HepG2 (cell line): ENCODE measurements at regions not wholly inside any gene's neighbourhood (a gene's known extent, or its start where the extent isn't known, plus 50 kb on each side); places are given as distances from the start of the nearest gene placed in this dataset.

ENCODE experiments used
- ATAC-seq: fragments of 200-7000 bp; cut with Tn5 transposase; 3 replicates; pipeline ENCODE4 v1.9.1; 2020; ENCODE audit warnings: mild to moderate bottlenecking, moderate library complexity
- BruUV-seq: library from RNA; stranded (reverse); fragments of 400-500 nt; replicated peaks from 2 replicates; lab custom pipeline; 2021; lab: Mats Ljungman, UMichigan
- CTCF ChIA-PET: fragments of 300-600 bp; formaldehyde crosslinking; extraction: SDS; loops from one replicate; lab custom pipeline; 2021; ENCODE audit warnings: low total read pairs, inconsistent platforms, low intra/inter-chr PET ratio; lab: Yijun Ruan, JAX
- POLR2A ChIA-PET: fragments of 350-600 bp; sonication (Branson Sonifier 250); formaldehyde crosslinking; loops from one replicate; lab custom pipeline; 2020; ENCODE audit warnings: antibody characterized with exemption, inconsistent platforms; lab: Yijun Ruan, JAX
- DNase-seq: peaks from one replicate; pipeline ENCODE4 v3.0.0-alpha.2; 2015; ENCODE audit warnings: low spot score
- FAIRE-seq: peaks from 3 replicates; lab custom pipeline; 2011; peaks lifted over from hg19 to GRCh38; lab: Jason Lieb, UNC
- H2AFZ ChIP-seq: one replicate; pipeline ENCODE4 v1.6.1; 2011; ENCODE audit warnings: low read length, inconsistent platforms
- H3K27ac ChIP-seq: fragments of 300-600 bp; 3 replicates; pipeline ENCODE4 v1.8.0; 2011; ENCODE audit warnings: mixed run types, mild to moderate bottlenecking, mixed read lengths, low read length, inconsistent platforms; ENCODE audit not compliant: insufficient read depth; ENCODE audit errors: extremely low read length
- H3K27me3 ChIP-seq, 2 experiments: fragments of 200-600 bp in 1 of 2; 2 replicates in 1 of 2; 3 replicates in 1 of 2; pipeline versions ENCODE4 v1.6.0 to v1.8.0; 2011; ENCODE audit warnings: low read length in 2 of 2, mild to moderate bottlenecking in 2 of 2, moderate library complexity in 2 of 2, inconsistent platforms in 1 of 2; ENCODE audit not compliant: insufficient read depth in 2 of 2, control insufficient read depth in 1 of 2
- H3K36me3 ChIP-seq, 2 experiments: fragments of 200-600 bp in 1 of 2; replicated peaks in 1 of 2; 2 replicates in 1 of 2; 3 replicates in 1 of 2; pipeline versions ENCODE4 v1.5.1 to v1.8.0; 2011; ENCODE audit warnings: low read length in 2 of 2, inconsistent platforms in 1 of 2; ENCODE audit not compliant: insufficient read depth in 2 of 2, control insufficient read depth in 1 of 2
- H3K4me1 ChIP-seq: 2 replicates; pipeline ENCODE4 v1.5.1; 2012; ENCODE audit warnings: low read length, inconsistent platforms; ENCODE audit not compliant: insufficient read depth
- H3K4me2 ChIP-seq: 2 replicates; pipeline ENCODE4 v1.6.0; 2011; ENCODE audit warnings: low read depth, low read length, inconsistent platforms
- H3K4me3 ChIP-seq, 3 experiments: fragments of 200-600 bp in 1 of 3; sonication (generic), shearing (Covaris generic) in 1 of 3; replicated peaks in 1 of 3; 2 replicates each; pipeline ENCODE4 v1.5.1; 2011 to 2016; ENCODE audit warnings: low read length in 3 of 3, inconsistent platforms in 2 of 3, low read depth in 2 of 3, mild to moderate bottlenecking in 2 of 3, control low read depth in 1 of 3, mixed read lengths in 1 of 3; ENCODE audit not compliant: insufficient read depth in 1 of 3
- H3K79me2 ChIP-seq: one replicate; pipeline ENCODE4 v1.6.1; 2011; ENCODE audit warnings: low read length, inconsistent platforms; ENCODE audit not compliant: insufficient read depth
- H3K9ac ChIP-seq: 2 replicates; pipeline ENCODE4 v1.6.0; 2011; ENCODE audit warnings: mild to moderate bottlenecking, low read depth, low read length, inconsistent platforms; ENCODE audit not compliant: insufficient read depth
- H3K9me3 ChIP-seq: 2 replicates; pipeline ENCODE4 v1.5.1; 2012; ENCODE audit warnings: mild to moderate bottlenecking, low read length
- H4K20me1 ChIP-seq: 2 replicates; pipeline ENCODE4 v1.6.0; 2011; ENCODE audit warnings: inconsistent platforms, mild to moderate bottlenecking, low read length, moderate library complexity; ENCODE audit not compliant: insufficient read depth
- FOXM1 ChIP-seq: sonication (generic); formaldehyde crosslinking; IDR thresholded peaks from 2 replicates; pipeline ENCODE4 v1.5.0; 2020; ENCODE audit warnings: missing genetic modification reagents
- GFI1 ChIP-seq: sonication (generic); formaldehyde crosslinking; IDR thresholded peaks from 2 replicates; pipeline ENCODE4 v1.5.0; 2020; ENCODE audit warnings: missing genetic modification reagents, mild to moderate bottlenecking, borderline replicate concordance
- HIC2 ChIP-seq: sonication (generic); formaldehyde crosslinking; IDR thresholded peaks from 2 replicates; pipeline ENCODE4 v1.9.0; 2022; ENCODE audit warnings: low read depth, missing genetic modification reagents
- KLF6 ChIP-seq: IDR thresholded peaks from 2 replicates; pipeline ENCODE4 v1.8.0; 2016; ENCODE audit warnings: missing biosample characterization, missing genetic modification reagents
- MED1 ChIP-seq: sonication (generic); formaldehyde crosslinking; IDR thresholded peaks from 2 replicates; pipeline ENCODE4 v1.4.0; 2020; ENCODE audit warnings: missing genetic modification reagents
- MLXIP ChIP-seq: sonication (generic); formaldehyde crosslinking; IDR thresholded peaks from 2 replicates; pipeline ENCODE4 v1.9.0; 2021; ENCODE audit warnings: missing genetic modification reagents, borderline replicate concordance
- SMARCE1 ChIP-seq: fragments of 450-650 bp; IDR thresholded peaks from 2 replicates; pipeline ENCODE4 v1.6.1; 2017; ENCODE audit warnings: borderline replicate concordance
- SRSF1 ChIP-seq: fragments of 200-400 bp; formaldehyde crosslinking; optimal IDR thresholded peaks from 2 replicates; pipeline ENCODE3; 2017; ENCODE audit warnings: mild to moderate bottlenecking, low read depth, low read length, moderate library complexity
- THAP7 ChIP-seq: sonication (generic); formaldehyde crosslinking; IDR thresholded peaks from 2 replicates; pipeline ENCODE4 v1.8.1; 2023; ENCODE audit warnings: mild to moderate bottlenecking, missing genetic modification reagents
- YY1 ChIP-seq: IDR thresholded peaks from 2 replicates; pipeline ENCODE4 v1.6.1; 2011; ENCODE audit warnings: low read length, low read depth, moderate library complexity, mild to moderate bottlenecking; ENCODE audit not compliant: insufficient read depth, insufficient replicate concordance
- ZBTB42 ChIP-seq: sonication (generic); formaldehyde crosslinking; IDR thresholded peaks from 2 replicates; pipeline ENCODE4 v1.5.0; 2020; ENCODE audit warnings: mild to moderate bottlenecking, missing genetic modification reagents
- ZNF101 ChIP-seq: sonication (generic); formaldehyde crosslinking; IDR thresholded peaks from 2 replicates; pipeline ENCODE4 v1.4.0; 2020; ENCODE audit warnings: mild to moderate bottlenecking, low read depth, missing genetic modification reagents, borderline replicate concordance
- ZNF329 ChIP-seq: sonication (generic); formaldehyde crosslinking; IDR thresholded peaks from 2 replicates; pipeline ENCODE4 v1.9.0; 2021; ENCODE audit warnings: low read depth, mild to moderate bottlenecking, missing genetic modification reagents
- WGBS: methylation state at CpG from one replicate; pipeline ENCODE4 v1.1.6; 2017; ENCODE audit warnings: low lambda C conversion rate; 5-methylcytosine and 5-hydroxymethylcytosine counted together
- in situ Hi-C: cut with HindIII; loops from 2 replicates; pipeline ENCODE4 v1.10.0; 2017; ENCODE audit warnings: low pct_unique_long_range_greater_than_20kb; ENCODE audit not compliant: extremely low pct_ligation_motif_present
- intact Hi-C: fragments of 100-400 bp; cut with micrococcal nuclease; formaldehyde crosslinking; loops from one replicate; pipeline ENCODE4 v1.10.0; 2022; ENCODE audit not compliant: unreplicated experiment

GRCh38 chr4:163913571-163913970 lies 419.1 kb downstream of the TMA16 start:
- Histone ChIP-seq H3K27me3 (no peaks in the 10 kb centered on the region), H2AFZ (no peak overlapping the region), H3K79me2 (no peaks in the 10 kb centered on the region), H3K4me3 (no peak overlapping the region), H3K36me3 (no peaks in the 10 kb centered on the region), H3K9ac (no peak overlapping the region), H3K4me2 (no peak overlapping the region), H3K9me3 (no peaks in the 10 kb centered on the region), H4K20me1 (no peaks in the 10 kb centered on the region), H3K27ac (no peak overlapping the region), H3K4me1 (no peaks in the 10 kb centered on the region)
- no TSS peak for BruUV-seq
- ChIA-PET POLR2A (no interaction called here), CTCF (no interaction called here)
- no peak for ATAC-seq
- no peak for TF ChIP-seq SRSF1
- TF ChIP-seq ZNF329 (CRISPR knock-in tag) = no peak
- TF ChIP-seq THAP7 = no peak
- TF ChIP-seq KLF6 (CRISPR knock-in tag) = no peak
- no peak for TF ChIP-seq ZNF101 (CRISPR knock-in tag)
- no peak for TF ChIP-seq MLXIP (CRISPR knock-in tag)
- TF ChIP-seq ZBTB42 (CRISPR knock-in tag) = no peak
- no peak for TF ChIP-seq HIC2
- no peak for TF ChIP-seq GFI1 (CRISPR knock-in tag)
- no peak for TF ChIP-seq SMARCE1
- no peak for TF ChIP-seq YY1
- TF ChIP-seq FOXM1 = no peak
- no peak for TF ChIP-seq MED1 (CRISPR knock-in tag)
- no peak for DNase-seq
- in situ Hi-C loops (no loop called here), intact Hi-C loops (no loop called here)
- 12% methylated on average over 4 of the region's 4 CpGs for whole genome bisulfite sequencing
- no peak for FAIRE-seq
